PFSK-1 (cell line): ENCODE measurements at regions not wholly inside any gene's neighbourhood (a gene's known extent, or its start where the extent isn't known, plus 50 kb on each side); places are given as distances from the start of the nearest gene placed in this dataset.

Experiments used
- FOXP2 ChIP-seq: optimal IDR thresholded peaks from 2 replicates; pipeline ENCODE3; 2011; ENCODE audit warnings: borderline replicate concordance, control low read depth, inconsistent platforms; ENCODE audit not compliant: insufficient read depth; ENCODE audit errors: extremely low read length, extremely low read depth
- POLR2AphosphoS5 ChIP-seq: IDR thresholded peaks from 2 replicates; pipeline ENCODE4 v1.6.1; 2012; ENCODE audit warnings: low read depth, mild to moderate bottlenecking, control low read depth, low read length, moderate library complexity
- SIN3A ChIP-seq: IDR thresholded peaks from 2 replicates; pipeline ENCODE4 v1.6.1; 2012; ENCODE audit warnings: mild to moderate bottlenecking, low read length, moderate library complexity, borderline replicate concordance; ENCODE audit not compliant: insufficient read depth
- TAF1 ChIP-seq: IDR thresholded peaks from 2 replicates; pipeline ENCODE4 v1.6.1; 2012; ENCODE audit warnings: low read length, control low read depth, borderline replicate concordance; ENCODE audit not compliant: insufficient read depth
- TF ChIP-seq, protein P1 (sequence below), 2 experiments: IDR thresholded peaks; 2 replicates each; pipeline versions ENCODE4 v1.6.1 to v1.8.0; 2011 to 2012; ENCODE audit warnings: low read depth in 2 of 2, low read length in 2 of 2, control low read depth in 1 of 2, inconsistent platforms in 1 of 2, mild to moderate bottlenecking in 1 of 2, moderate library complexity in 1 of 2; ENCODE audit not compliant: insufficient read depth in 1 of 2

DNA sequence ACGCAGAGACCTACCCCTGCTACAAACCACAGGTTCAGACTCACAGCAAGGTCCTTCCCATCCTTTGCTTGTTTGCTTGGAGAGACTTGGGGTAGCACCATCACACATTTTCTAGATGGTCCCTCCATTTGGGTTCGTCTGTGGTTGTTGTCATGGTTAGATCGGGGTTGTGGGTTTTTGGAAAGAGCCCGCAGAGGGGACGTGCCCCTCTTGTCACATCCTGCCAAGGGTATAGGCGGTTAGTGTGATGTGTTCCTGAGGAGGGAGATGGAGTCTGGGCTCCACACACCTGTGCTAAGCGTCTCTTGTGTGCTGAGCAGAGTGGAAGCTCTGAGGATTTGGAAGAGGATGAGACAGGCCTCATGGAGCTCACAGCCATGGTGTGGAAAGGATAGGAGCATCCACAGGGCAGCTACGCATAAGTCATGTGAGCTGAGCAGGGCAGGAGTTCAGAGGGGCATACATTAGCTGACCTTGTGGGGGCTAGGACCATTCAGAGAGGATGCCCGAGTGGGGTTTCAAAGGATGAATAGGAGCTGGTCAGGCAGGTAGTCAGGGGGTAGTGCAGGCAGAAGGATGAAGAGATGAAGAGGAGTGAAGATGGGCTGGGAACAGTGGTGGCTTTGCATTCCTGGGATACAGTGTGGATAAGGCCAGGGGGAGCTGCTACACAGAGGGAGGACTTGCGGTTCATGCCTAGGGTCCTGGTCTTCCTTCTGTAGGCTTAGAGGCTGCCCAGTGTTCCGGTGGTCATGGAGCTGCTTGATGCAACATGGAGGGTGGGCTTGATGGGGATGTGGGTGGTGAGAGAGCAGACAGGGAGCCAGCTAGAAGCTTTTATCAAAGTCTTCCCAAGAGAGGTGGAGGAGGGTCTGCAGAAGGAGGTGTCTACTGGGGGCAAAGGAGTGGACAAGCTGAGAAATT, 62.9 kb downstream of the ACKR3 start:
- TF ChIP-seq TAF1 (no peak), FOXP2 (no peak), POLR2AphosphoS5 (no peak), SIN3A (no peak)
- TF ChIP-seq, protein P1, sequence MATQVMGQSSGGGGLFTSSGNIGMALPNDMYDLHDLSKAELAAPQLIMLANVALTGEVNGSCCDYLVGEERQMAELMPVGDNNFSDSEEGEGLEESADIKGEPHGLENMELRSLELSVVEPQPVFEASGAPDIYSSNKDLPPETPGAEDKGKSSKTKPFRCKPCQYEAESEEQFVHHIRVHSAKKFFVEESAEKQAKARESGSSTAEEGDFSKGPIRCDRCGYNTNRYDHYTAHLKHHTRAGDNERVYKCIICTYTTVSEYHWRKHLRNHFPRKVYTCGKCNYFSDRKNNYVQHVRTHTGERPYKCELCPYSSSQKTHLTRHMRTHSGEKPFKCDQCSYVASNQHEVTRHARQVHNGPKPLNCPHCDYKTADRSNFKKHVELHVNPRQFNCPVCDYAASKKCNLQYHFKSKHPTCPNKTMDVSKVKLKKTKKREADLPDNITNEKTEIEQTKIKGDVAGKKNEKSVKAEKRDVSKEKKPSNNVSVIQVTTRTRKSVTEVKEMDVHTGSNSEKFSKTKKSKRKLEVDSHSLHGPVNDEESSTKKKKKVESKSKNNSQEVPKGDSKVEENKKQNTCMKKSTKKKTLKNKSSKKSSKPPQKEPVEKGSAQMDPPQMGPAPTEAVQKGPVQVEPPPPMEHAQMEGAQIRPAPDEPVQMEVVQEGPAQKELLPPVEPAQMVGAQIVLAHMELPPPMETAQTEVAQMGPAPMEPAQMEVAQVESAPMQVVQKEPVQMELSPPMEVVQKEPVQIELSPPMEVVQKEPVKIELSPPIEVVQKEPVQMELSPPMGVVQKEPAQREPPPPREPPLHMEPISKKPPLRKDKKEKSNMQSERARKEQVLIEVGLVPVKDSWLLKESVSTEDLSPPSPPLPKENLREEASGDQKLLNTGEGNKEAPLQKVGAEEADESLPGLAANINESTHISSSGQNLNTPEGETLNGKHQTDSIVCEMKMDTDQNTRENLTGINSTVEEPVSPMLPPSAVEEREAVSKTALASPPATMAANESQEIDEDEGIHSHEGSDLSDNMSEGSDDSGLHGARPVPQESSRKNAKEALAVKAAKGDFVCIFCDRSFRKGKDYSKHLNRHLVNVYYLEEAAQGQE (IDR thresholded peaks at IDR 0.05; ENCODE audit: insufficient read depth in 1 of 2, low read depth in 2 of 2, low read length in 2 of 2) = no peak

DNA sequence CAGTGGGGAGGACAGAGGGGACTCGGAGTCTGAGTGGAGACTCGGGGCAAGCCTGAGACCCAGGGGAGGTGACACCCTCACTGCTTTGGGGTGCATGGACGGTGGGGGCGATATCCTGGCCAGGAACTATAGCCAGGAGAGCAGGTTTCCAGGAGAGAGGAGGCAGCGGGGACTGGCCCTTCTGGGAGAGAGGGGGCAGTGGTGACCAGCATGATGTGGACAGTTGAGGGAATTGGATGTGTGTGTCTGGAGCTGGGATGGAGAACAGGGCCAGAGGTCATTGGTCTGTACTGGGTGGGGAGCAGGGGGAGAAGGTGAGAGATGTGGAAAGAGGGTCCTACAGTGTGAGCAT, 63.6 kb downstream of the ACKR3 start:
- no peak for TF ChIP-seq TAF1
- TF ChIP-seq FOXP2 = no peak
- TF ChIP-seq SIN3A = no peak
- TF ChIP-seq POLR2AphosphoS5 = no peak
- TF ChIP-seq, protein P1 (IDR thresholded peaks at IDR 0.05; ENCODE audit: insufficient read depth in 1 of 2, low read depth in 2 of 2, low read length in 2 of 2) = no peak

DNA sequence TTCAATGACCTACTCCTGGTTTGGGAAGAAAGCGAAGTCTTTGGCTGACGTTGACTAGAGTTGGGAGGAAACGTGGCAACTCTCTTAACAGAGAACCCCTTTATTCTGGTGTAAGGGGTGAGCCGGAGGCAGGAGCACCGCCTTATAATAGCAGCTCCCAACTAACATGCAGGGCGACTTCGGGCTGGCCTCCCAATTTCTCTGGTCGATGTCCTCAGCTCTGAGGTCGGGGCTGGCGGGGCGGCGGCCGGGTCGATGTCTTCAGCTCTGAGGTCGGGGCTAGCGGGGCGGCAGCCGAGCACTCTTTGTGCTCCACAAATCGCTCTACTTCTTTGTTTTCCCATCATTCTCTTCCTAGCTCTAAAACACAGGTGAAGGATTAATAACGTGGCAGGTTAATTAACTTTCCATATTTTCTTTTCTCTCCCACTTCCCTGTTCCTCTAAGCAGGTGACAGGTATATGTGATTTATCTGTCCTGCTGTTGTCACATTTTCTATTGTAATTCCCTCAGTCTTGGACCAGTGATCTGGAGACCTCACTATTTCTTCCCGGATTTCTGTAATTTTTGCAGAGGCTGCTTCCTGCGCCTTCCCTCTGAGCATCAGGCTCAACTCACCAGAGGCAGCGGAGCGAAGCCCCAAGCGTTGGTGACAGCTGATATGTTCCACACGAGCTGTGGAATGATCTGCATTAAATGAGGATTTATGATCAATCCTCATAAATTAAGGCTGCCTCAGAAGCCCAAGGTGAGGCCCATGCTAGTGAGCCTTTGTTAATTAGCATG, 64.3 kb downstream of the ACKR3 start:
- TF ChIP-seq TAF1 = no peak
- no peak for TF ChIP-seq FOXP2
- TF ChIP-seq, protein P1 (IDR thresholded peaks at IDR 0.05; ENCODE audit: insufficient read depth in 1 of 2, low read depth in 2 of 2, low read length in 2 of 2) = no peak
- no peak for TF ChIP-seq SIN3A

DNA sequence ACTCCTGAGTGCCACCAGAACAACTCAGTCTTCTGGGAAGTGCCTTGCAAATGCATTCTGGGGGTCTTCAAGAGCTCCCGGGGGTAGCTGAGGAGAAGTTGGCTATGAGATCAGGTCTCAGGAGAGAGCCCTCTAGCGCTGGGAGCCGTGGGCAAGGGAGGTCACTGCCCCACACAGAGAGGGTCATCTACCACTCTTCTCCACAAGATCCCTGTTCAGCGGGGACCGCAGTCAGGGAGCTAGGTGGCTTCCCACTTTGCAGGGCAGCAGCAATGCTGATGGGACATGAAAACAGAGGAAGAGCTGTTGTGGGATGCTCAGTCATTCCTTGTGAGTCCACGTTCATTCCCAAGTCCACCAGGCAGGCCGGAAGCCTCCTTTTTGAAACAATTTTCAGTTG, 66.6 kb downstream of the ACKR3 start:
- TF ChIP-seq POLR2AphosphoS5 = no peak
- TF ChIP-seq, protein P1 (IDR thresholded peaks at IDR 0.05; ENCODE audit: insufficient read depth in 1 of 2, low read depth in 2 of 2, low read length in 2 of 2) = no peak
- no peak for TF ChIP-seq SIN3A
- TF ChIP-seq FOXP2 = no peak
- no peak for TF ChIP-seq TAF1
